OCI-LY7 (cell line): ENCODE measurements at regions not wholly inside any gene's neighbourhood (a gene's known extent, or its start where the extent isn't known, plus 50 kb on each side); places are given as distances from the start of the nearest gene placed in this dataset.

Experiments
- BruUV-seq: library from RNA; stranded (reverse); fragments of 400-500 nt; replicated peaks from 2 replicates; lab custom pipeline; 2021; lab: Mats Ljungman, UMichigan
- CTCF ChIA-PET: fragments of 300-600 bp; sonication (Branson Sonifier 250); formaldehyde crosslinking; loops from one replicate; lab custom pipeline; 2022; ENCODE audit warnings: antibody characterized with exemption; ENCODE audit not compliant: unreplicated experiment; lab: Charles Lee
- POLR2A ChIA-PET: fragments of 300-600 bp; sonication (Branson Sonifier 250); formaldehyde crosslinking; loops from one replicate; lab custom pipeline; 2022; ENCODE audit warnings: antibody characterized with exemption; lab: Charles Lee
- DNase-seq: peaks from one replicate; pipeline ENCODE4 v3.0.0-alpha.2; 2015; ENCODE audit warnings: low spot score
- H2AFZ ChIP-seq: fragments of 200-600 bp; sonication (generic), shearing (Covaris generic); 2 replicates; pipeline ENCODE4 v1.6.1; 2014; ENCODE audit warnings: mild to moderate bottlenecking, antibody characterized with exemption, low read length, moderate library complexity
- H3K27ac ChIP-seq: fragments of 200-600 bp; sonication (generic); 2 replicates; pipeline ENCODE4 v1.5.1; 2014; ENCODE audit warnings: mixed run types, low read depth, mild to moderate bottlenecking, moderate library complexity, low read length, inconsistent platforms; ENCODE audit not compliant: poor library complexity, severe bottlenecking
- H3K36me3 ChIP-seq: fragments of 200-600 bp; sonication (generic); 2 replicates; pipeline ENCODE4 v1.6.1; 2014; ENCODE audit warnings: mild to moderate bottlenecking, antibody characterized with exemption, low read length, moderate library complexity, mixed read lengths; ENCODE audit not compliant: insufficient read depth
- H3K4me1 ChIP-seq: fragments of 200-600 bp; sonication (generic); 2 replicates; pipeline ENCODE4 v1.5.1; 2014; ENCODE audit warnings: mild to moderate bottlenecking, low read length; ENCODE audit not compliant: insufficient read depth, poor library complexity, severe bottlenecking
- H3K4me2 ChIP-seq: fragments of 200-600 bp; sonication (generic); 2 replicates; pipeline ENCODE4 v1.6.1; 2014; ENCODE audit warnings: mild to moderate bottlenecking, low read length
- H3K4me3 ChIP-seq: fragments of 200-600 bp; sonication (generic); 2 replicates; pipeline ENCODE4 v1.5.1; 2014; ENCODE audit warnings: mild to moderate bottlenecking, low read depth, low read length; ENCODE audit not compliant: poor library complexity, severe bottlenecking
- H3K79me2 ChIP-seq: fragments of 200-600 bp; sonication (generic); 2 replicates; pipeline ENCODE4 v1.6.1; 2016; ENCODE audit warnings: low read depth, mild to moderate bottlenecking, low read length, moderate library complexity, mixed read lengths; ENCODE audit not compliant: insufficient read depth
- H3K9me2 ChIP-seq: fragments of 200-600 bp; sonication (generic); 2 replicates; pipeline ENCODE4 v1.6.1; 2016; ENCODE audit warnings: mild to moderate bottlenecking, low read length, mixed read lengths; ENCODE audit not compliant: insufficient read depth
- H3K9me3 ChIP-seq: fragments of 200-600 bp; sonication (generic); 2 replicates; pipeline ENCODE4 v1.6.1; 2014; ENCODE audit warnings: mild to moderate bottlenecking, mixed run types, low read length, mixed read lengths
- H4K20me1 ChIP-seq: fragments of 200-600 bp; sonication (generic); 2 replicates; pipeline ENCODE4 v1.6.1; 2014; ENCODE audit warnings: mild to moderate bottlenecking, antibody characterized with exemption, low read length, moderate library complexity, mixed read lengths; ENCODE audit not compliant: insufficient read depth
- EZH2phosphoT487 ChIP-seq: fragments of 200-600 bp; sonication (generic); IDR thresholded peaks from 2 replicates; pipeline ENCODE4 v1.6.1; 2018; ENCODE audit warnings: low read depth, borderline replicate concordance, mild to moderate bottlenecking, mixed run types, antibody characterized with exemption, low read length, moderate library complexity, mixed read lengths
- intact Hi-C: fragments of 100-400 bp; cut with micrococcal nuclease; formaldehyde crosslinking; loops from one replicate; pipeline ENCODE4 v1.10.0; 2022; ENCODE audit not compliant: unreplicated experiment
- TF ChIP-seq, protein P1 (sequence below): fragments of 200-600 bp; sonication (generic); conservative IDR thresholded peaks from 2 replicates; pipeline ENCODE4 v1.5.1; 2014; ENCODE audit warnings: mild to moderate bottlenecking, antibody characterized with exemption, low read length, moderate library complexity, mixed read lengths

DNA sequence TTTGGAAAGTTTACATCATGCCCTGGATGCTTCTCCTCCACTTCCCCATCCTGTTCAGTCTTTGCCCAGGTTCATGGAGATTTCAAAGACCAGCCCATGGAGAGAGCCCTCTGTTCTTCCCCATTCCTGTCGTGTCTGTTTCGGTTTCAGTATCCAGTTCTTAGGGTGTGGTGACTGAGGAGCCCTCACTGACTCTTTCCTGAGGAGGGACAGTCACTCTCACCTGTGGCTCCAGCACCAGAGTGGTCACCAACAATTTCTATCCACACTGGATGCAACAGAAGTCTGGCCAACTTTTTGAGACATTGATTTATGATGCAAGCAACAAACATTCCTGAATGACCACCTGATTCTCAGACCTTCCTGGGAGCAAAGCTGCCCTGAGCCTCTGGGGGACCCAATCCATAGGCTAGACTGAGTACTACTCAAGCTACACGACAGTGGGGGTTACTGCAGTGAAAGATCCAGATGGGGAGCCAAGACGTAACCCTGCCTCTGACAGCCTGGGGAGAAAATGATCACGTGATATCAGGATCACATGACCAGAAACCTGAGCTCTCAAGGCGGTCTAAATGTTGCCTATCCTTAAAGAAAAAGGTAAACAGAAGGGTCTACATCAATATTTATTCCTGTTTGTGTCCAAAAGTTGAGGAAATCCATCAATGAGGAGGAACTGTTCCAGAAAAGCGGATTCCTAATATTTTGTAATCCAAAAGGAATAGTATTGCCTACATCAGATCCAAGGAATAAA, 76.2 kb upstream of the VPREB1 start:
- H3K4me1 ChIP-seq: peaks cover 84% of the 10 kb centered on the region
- TSS peak; percentile 55 for BruUV-seq
- H3K27ac ChIP-seq: peak overlapping the region; percentile 99
- TF ChIP-seq, protein P1, sequence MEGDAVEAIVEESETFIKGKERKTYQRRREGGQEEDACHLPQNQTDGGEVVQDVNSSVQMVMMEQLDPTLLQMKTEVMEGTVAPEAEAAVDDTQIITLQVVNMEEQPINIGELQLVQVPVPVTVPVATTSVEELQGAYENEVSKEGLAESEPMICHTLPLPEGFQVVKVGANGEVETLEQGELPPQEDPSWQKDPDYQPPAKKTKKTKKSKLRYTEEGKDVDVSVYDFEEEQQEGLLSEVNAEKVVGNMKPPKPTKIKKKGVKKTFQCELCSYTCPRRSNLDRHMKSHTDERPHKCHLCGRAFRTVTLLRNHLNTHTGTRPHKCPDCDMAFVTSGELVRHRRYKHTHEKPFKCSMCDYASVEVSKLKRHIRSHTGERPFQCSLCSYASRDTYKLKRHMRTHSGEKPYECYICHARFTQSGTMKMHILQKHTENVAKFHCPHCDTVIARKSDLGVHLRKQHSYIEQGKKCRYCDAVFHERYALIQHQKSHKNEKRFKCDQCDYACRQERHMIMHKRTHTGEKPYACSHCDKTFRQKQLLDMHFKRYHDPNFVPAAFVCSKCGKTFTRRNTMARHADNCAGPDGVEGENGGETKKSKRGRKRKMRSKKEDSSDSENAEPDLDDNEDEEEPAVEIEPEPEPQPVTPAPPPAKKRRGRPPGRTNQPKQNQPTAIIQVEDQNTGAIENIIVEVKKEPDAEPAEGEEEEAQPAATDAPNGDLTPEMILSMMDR: no peak
- no peak for TF ChIP-seq EZH2phosphoT487
- H3K4me3 ChIP-seq: peak overlapping the region; percentile 69
- CTCF ChIA-PET: interaction anchor here (1.1 to 3.3 kb wide), 5 partner anchors 11 to 110 kb away, joined by 3 to 17 read pairs (median 5); no protein-coding TSS in a partner anchor
- POLR2A ChIA-PET: interaction anchor here (0.9 to 12.0 kb wide), 13 partner anchors 9 to 719 kb away, joined by 3 to 148 read pairs (median 4); no protein-coding TSS in a partner anchor
- intact Hi-C loops: loop anchor here (1.0 to 10.0 kb wide), 5 partner anchors 12 to 866 kb away; partner anchors contain the start of gene IGLL5
- H3K4me2 ChIP-seq: peak overlapping the region; percentile 98
- H3K36me3 ChIP-seq: no peaks in the 10 kb centered on the region
- no peaks in the 10 kb centered on the region for H3K9me2 ChIP-seq
- no peaks in the 10 kb centered on the region for H3K9me3 ChIP-seq
- DNase-seq: peak; percentile 96
- peak overlapping the region; percentile 75 for H2AFZ ChIP-seq
- peaks cover 7% of the 10 kb centered on the region; the same call in 1 of the 2 replicates for H3K79me2 ChIP-seq
- no peaks in the 10 kb centered on the region for H4K20me1 ChIP-seq

DNA sequence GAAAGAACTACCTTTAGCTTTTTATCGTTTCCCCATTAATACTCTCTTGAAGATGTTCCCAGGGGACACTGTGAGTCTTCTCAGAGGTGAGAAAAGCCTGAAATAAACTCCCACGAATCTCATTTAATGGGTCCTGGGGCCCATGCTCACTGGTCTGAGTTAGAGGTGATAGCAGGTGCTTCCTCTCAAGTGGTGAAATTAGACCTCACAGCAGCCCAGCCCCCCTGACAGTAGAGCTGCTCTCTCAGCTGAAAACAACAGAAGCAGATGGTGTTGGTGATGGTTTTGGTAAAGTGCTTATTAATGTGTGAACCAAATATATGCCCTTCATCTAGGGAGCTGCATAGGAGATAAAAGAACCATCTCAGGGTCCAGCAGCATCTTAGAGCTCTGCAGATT, 76.8 kb upstream of the VPREB1 start:
- DNase-seq: peak; percentile 100
- Histone ChIP-seq H2AFZ (no peak overlapping the region), H4K20me1 (no peaks in the 10 kb centered on the region), H3K36me3 (no peaks in the 10 kb centered on the region), H3K27ac (peak overlapping the region; percentile 99), H3K4me3 (peak overlapping the region; percentile 69), H3K79me2 (peaks cover 7% of the 10 kb centered on the region; the same call in 1 of the 2 replicates), H3K9me2 (no peaks in the 10 kb centered on the region), H3K4me1 (peaks cover 90% of the 10 kb centered on the region), H3K9me3 (no peaks in the 10 kb centered on the region), H3K4me2 (peak overlapping the region; percentile 98)
- BruUV-seq: no TSS peak
- ChIA-PET CTCF (interaction anchor here (0.8 to 3.3 kb wide), 6 partner anchors 10 to 109 kb away, joined by 3 to 17 read pairs (median 4); no protein-coding TSS in a partner anchor), POLR2A (interaction anchor here (0.8 to 12.0 kb wide), 13 partner anchors 8 to 719 kb away, joined by 3 to 148 read pairs (median 4); no protein-coding TSS in a partner anchor)
- intact Hi-C loops: loop anchor here (1.0 to 10.0 kb wide), 7 partner anchors 11 to 867 kb away; partner anchors contain the start of gene IGLL5
- TF ChIP-seq, protein P1: no peak
- no peak for TF ChIP-seq EZH2phosphoT487
